ENCODE measurements at regions not wholly inside any gene's neighbourhood (a gene's known extent, or its start where the extent isn't known, plus 50 kb on each side); places are given as distances from the start of the nearest gene placed in this dataset.
A peak's percentile ranks its signal among the peaks of the same experiment; 100 is the strongest.

- Histone ChIP-seq H3F3A (ENCODE audit: low read depth) (no peaks in the 10 kb centered on the region), H3K4me2 (ENCODE audit: low read depth, low read length, poor library complexity, severe bottlenecking) (no peak overlapping the region), H3K4me3 (ENCODE audit: low read length, poor library complexity, severe bottlenecking) (no peak overlapping the region), H3K79me2 (ENCODE audit: insufficient read depth, low read length) (no peaks in the 10 kb centered on the region), H3K36me3 (ENCODE audit: insufficient read depth, low read length) (no peaks in the 10 kb centered on the region), H3K9me2 (replicated peaks; ENCODE audit: low read depth, low read length) (no peaks in the 10 kb centered on the region), H4K20me1 (ENCODE audit: insufficient read depth, low read length, poor library complexity, severe bottlenecking) (no peaks in the 10 kb centered on the region), H3K4me1 (ENCODE audit: insufficient read depth, low read length, poor library complexity, severe bottlenecking) (no peaks in the 10 kb centered on the region), H2AFZ (ENCODE audit: low read length) (no peak overlapping the region), H3K9ac (ENCODE audit: low read depth, low read length, poor library complexity, severe bottlenecking) (no peak overlapping the region), H3K9me3 (ENCODE audit: insufficient read depth, low read depth, low read length) (no peaks in the 10 kb centered on the region; the same call in 1 of the 2 replicates), H3K27me3 (ENCODE audit: insufficient read depth, low read length, poor library complexity, severe bottlenecking) (no peaks in the 10 kb centered on the region)
- no peak for TF ChIP-seq EZH2phosphoT487 (IDR thresholded peaks at IDR 0.05; ENCODE audit: borderline replicate concordance)
- TF ChIP-seq, protein P1, sequence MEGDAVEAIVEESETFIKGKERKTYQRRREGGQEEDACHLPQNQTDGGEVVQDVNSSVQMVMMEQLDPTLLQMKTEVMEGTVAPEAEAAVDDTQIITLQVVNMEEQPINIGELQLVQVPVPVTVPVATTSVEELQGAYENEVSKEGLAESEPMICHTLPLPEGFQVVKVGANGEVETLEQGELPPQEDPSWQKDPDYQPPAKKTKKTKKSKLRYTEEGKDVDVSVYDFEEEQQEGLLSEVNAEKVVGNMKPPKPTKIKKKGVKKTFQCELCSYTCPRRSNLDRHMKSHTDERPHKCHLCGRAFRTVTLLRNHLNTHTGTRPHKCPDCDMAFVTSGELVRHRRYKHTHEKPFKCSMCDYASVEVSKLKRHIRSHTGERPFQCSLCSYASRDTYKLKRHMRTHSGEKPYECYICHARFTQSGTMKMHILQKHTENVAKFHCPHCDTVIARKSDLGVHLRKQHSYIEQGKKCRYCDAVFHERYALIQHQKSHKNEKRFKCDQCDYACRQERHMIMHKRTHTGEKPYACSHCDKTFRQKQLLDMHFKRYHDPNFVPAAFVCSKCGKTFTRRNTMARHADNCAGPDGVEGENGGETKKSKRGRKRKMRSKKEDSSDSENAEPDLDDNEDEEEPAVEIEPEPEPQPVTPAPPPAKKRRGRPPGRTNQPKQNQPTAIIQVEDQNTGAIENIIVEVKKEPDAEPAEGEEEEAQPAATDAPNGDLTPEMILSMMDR (conservative IDR thresholded peaks at IDR 0.05; ENCODE audit: low read length) = no peak
Measured at GRCh38 chr13:31964168-31964567, 67.4 kb upstream of the FRY start.

GRCh38 chr13:31965361-31966066 lies 66.1 kb upstream of the FRY start:
- Histone ChIP-seq H3K4me2 (ENCODE audit: low read depth, low read length, poor library complexity, severe bottlenecking) (no peak overlapping the region), H4K20me1 (ENCODE audit: insufficient read depth, low read length, poor library complexity, severe bottlenecking) (no peaks in the 10 kb centered on the region), H3K9me2 (replicated peaks; ENCODE audit: low read depth, low read length) (no peaks in the 10 kb centered on the region), H2AFZ (ENCODE audit: low read length) (no peak overlapping the region), H3K79me2 (ENCODE audit: insufficient read depth, low read length) (no peaks in the 10 kb centered on the region), H3K9ac (ENCODE audit: low read depth, low read length, poor library complexity, severe bottlenecking) (no peak overlapping the region), H3K27me3 (ENCODE audit: insufficient read depth, low read length, poor library complexity, severe bottlenecking) (no peaks in the 10 kb centered on the region), H3K9me3 (ENCODE audit: insufficient read depth, low read depth, low read length) (no peaks in the 10 kb centered on the region; the same call in 1 of the 2 replicates), H3K4me1 (ENCODE audit: insufficient read depth, low read length, poor library complexity, severe bottlenecking) (no peaks in the 10 kb centered on the region), H3K36me3 (ENCODE audit: insufficient read depth, low read length) (no peaks in the 10 kb centered on the region), H3F3A (ENCODE audit: low read depth) (no peaks in the 10 kb centered on the region), H3K4me3 (ENCODE audit: low read length, poor library complexity, severe bottlenecking) (no peak overlapping the region)
- TF ChIP-seq EZH2phosphoT487 (IDR thresholded peaks at IDR 0.05; ENCODE audit: borderline replicate concordance) = no peak
- TF ChIP-seq, protein P1 (conservative IDR thresholded peaks at IDR 0.05; ENCODE audit: low read length) = no peak

DNA sequence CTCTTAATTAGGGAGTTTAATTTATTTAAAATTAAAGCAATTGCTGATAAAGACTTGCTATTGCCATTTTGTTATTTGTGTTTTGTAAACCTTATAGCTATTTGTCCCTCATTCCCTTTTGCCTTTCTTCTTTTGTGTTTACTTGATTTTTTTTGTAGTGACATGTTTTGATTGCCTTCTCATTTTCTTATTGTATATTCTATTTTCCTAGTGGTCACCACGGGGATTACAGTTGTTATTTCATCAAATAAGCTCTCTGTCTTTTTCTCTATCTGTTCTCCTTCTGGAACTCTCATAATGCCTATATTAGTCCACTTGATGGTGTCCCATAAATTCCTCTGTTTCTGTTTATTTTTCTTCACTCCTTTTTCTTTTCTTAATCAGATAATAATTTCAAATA lies 64.4 kb upstream of the FRY start:
- H3K79me2 ChIP-seq (ENCODE audit: insufficient read depth, low read length) = no peaks in the 10 kb centered on the region
- no peak overlapping the region for H2AFZ ChIP-seq (ENCODE audit: low read length)
- no peaks in the 10 kb centered on the region for H3K36me3 ChIP-seq (ENCODE audit: insufficient read depth, low read length)
- no peaks in the 10 kb centered on the region for H3K9me2 ChIP-seq (replicated peaks; ENCODE audit: low read depth, low read length)
- H4K20me1 ChIP-seq (ENCODE audit: insufficient read depth, low read length, poor library complexity, severe bottlenecking) = no peaks in the 10 kb centered on the region
- no peak for TF ChIP-seq EZH2phosphoT487 (IDR thresholded peaks at IDR 0.05; ENCODE audit: borderline replicate concordance)
- TF ChIP-seq, protein P1 (conservative IDR thresholded peaks at IDR 0.05; ENCODE audit: low read length) = peak; percentile 46
- H3K4me3 ChIP-seq (ENCODE audit: low read length, poor library complexity, severe bottlenecking) = no peak overlapping the region
- H3K4me1 ChIP-seq (ENCODE audit: insufficient read depth, low read length, poor library complexity, severe bottlenecking) = no peaks in the 10 kb centered on the region
- no peaks in the 10 kb centered on the region; the same call in 1 of the 2 replicates for H3K9me3 ChIP-seq (ENCODE audit: insufficient read depth, low read depth, low read length)
- H3K9ac ChIP-seq (ENCODE audit: low read depth, low read length, poor library complexity, severe bottlenecking) = no peak overlapping the region
- H3F3A ChIP-seq (ENCODE audit: low read depth) = no peaks in the 10 kb centered on the region
- H3K4me2 ChIP-seq (ENCODE audit: low read depth, low read length, poor library complexity, severe bottlenecking) = no peak overlapping the region
- no peaks in the 10 kb centered on the region for H3K27me3 ChIP-seq (ENCODE audit: insufficient read depth, low read length, poor library complexity, severe bottlenecking)
